ENCODE measurements at regions not wholly inside any gene's neighbourhood (a gene's known extent, or its start where the extent isn't known, plus 50 kb on each side); places are given as distances from the start of the nearest gene placed in this dataset.

GRCh38 chr7:15925608-15926007, 239.1 kb upstream of the MEOX2 start:
- DNase-seq, result no peak
- Histone ChIP-seq H3K9me3 (ENCODE audit: control insufficient read depth in 4 of 4, insufficient read depth in 3 of 4, low read length in 3 of 4) (peaks cover 0 to 8% (median 1%) of the 10 kb centered on the region in 4 donors), H3K4me3 (no peak overlapping the region), H3K4me1 (ENCODE audit: control insufficient read depth in 5 of 5, insufficient read depth in 5 of 5, low read length in 5 of 5) (no peaks in the 10 kb centered on the region), H3K9ac (ENCODE audit: insufficient read depth in 1 of 2, low read length in 2 of 2) (no peak overlapping the region), H3K36me3 (ENCODE audit: control insufficient read depth in 4 of 4, insufficient read depth in 4 of 4, low read length in 4 of 4) (no peaks in the 10 kb centered on the region), H3K27ac (ENCODE audit: low read depth in 1 of 2, low read length in 1 of 2) (no peak overlapping the region), H3K27me3 (ENCODE audit: control insufficient read depth in 3 of 3, insufficient read depth in 3 of 3, low read length in 2 of 3) (no peaks in the 10 kb centered on the region)
- WGBS, 2 donors, result 95 to 96% methylated on average over 1 of the region's 1 CpG
- ATAC-seq (ENCODE audit: insufficient read depth, low FRiP score), result no peak
- TF ChIP-seq CTCF (IDR thresholded peaks at IDR 0.05; ENCODE audit: control extremely low read depth, extremely low read depth), result no peak

GRCh38 chr7:15924910-15925309, 238.4 kb upstream of the MEOX2 start:
- no peak for DNase-seq
- WGBS, 2 donors, result 94 to 100% methylated on average over 1 of the region's 1 CpG
- TF ChIP-seq CTCF (IDR thresholded peaks at IDR 0.05; ENCODE audit: control extremely low read depth, extremely low read depth), result no peak
- no peaks in the 10 kb centered on the region for H3K4me1 ChIP-seq (ENCODE audit: control insufficient read depth in 5 of 5, insufficient read depth in 5 of 5, low read length in 5 of 5)
- no peaks in the 10 kb centered on the region for H3K36me3 ChIP-seq (ENCODE audit: control insufficient read depth in 4 of 4, insufficient read depth in 4 of 4, low read length in 4 of 4)
- H3K9me3 ChIP-seq (ENCODE audit: control insufficient read depth in 4 of 4, insufficient read depth in 3 of 4, low read length in 3 of 4), result peaks cover 0 to 8% (median 1%) of the 10 kb centered on the region in 4 donors
- H3K9ac ChIP-seq (ENCODE audit: insufficient read depth in 1 of 2, low read length in 2 of 2), result no peak overlapping the region
- H3K27ac ChIP-seq (ENCODE audit: low read depth in 1 of 2, low read length in 1 of 2), result no peak overlapping the region
- H3K27me3 ChIP-seq (ENCODE audit: control insufficient read depth in 3 of 3, insufficient read depth in 3 of 3, low read length in 2 of 3), result no peaks in the 10 kb centered on the region
- ATAC-seq (ENCODE audit: insufficient read depth, low FRiP score), result no peak
- H3K4me3 ChIP-seq, result no peak overlapping the region

- Histone ChIP-seq H3K4me3 (no peak overlapping the region), H3K9me3 (ENCODE audit: control insufficient read depth in 4 of 4, insufficient read depth in 3 of 4, low read length in 3 of 4) (peaks cover 0 to 8% (median 1%) of the 10 kb centered on the region in 4 donors), H3K9ac (ENCODE audit: insufficient read depth in 1 of 2, low read length in 2 of 2) (no peak overlapping the region), H3K4me1 (ENCODE audit: control insufficient read depth in 5 of 5, insufficient read depth in 5 of 5, low read length in 5 of 5) (peaks cover 0 to 9% (median 0%) of the 10 kb centered on the region in 5 donors), H3K27me3 (ENCODE audit: control insufficient read depth in 3 of 3, insufficient read depth in 3 of 3, low read length in 2 of 3) (no peaks in the 10 kb centered on the region), H3K27ac (ENCODE audit: low read depth in 1 of 2, low read length in 1 of 2) (no peak overlapping the region), H3K36me3 (ENCODE audit: control insufficient read depth in 4 of 4, insufficient read depth in 4 of 4, low read length in 4 of 4) (no peaks in the 10 kb centered on the region)
- ATAC-seq (ENCODE audit: insufficient read depth, low FRiP score), result no peak
- TF ChIP-seq CTCF (IDR thresholded peaks at IDR 0.05; ENCODE audit: control extremely low read depth, extremely low read depth), result no peak
- no peak for DNase-seq
Observed at GRCh38 chr7:15922002-15922401, 235.5 kb upstream of the MEOX2 start.

GRCh38 chr7:15921576-15921975, 235.1 kb upstream of the MEOX2 start:
- no peak for DNase-seq
- Histone ChIP-seq H3K27ac (ENCODE audit: low read depth in 1 of 2, low read length in 1 of 2) (no peak overlapping the region), H3K27me3 (ENCODE audit: control insufficient read depth in 3 of 3, insufficient read depth in 3 of 3, low read length in 2 of 3) (no peaks in the 10 kb centered on the region), H3K9me3 (ENCODE audit: control insufficient read depth in 4 of 4, insufficient read depth in 3 of 4, low read length in 3 of 4) (peaks cover 0 to 8% (median 1%) of the 10 kb centered on the region in 4 donors), H3K9ac (ENCODE audit: insufficient read depth in 1 of 2, low read length in 2 of 2) (no peak overlapping the region), H3K36me3 (ENCODE audit: control insufficient read depth in 4 of 4, insufficient read depth in 4 of 4, low read length in 4 of 4) (no peaks in the 10 kb centered on the region), H3K4me3 (no peak overlapping the region), H3K4me1 (ENCODE audit: control insufficient read depth in 5 of 5, insufficient read depth in 5 of 5, low read length in 5 of 5) (peaks cover 0 to 13% (median 0%) of the 10 kb centered on the region in 5 donors)
- no peak for TF ChIP-seq CTCF (IDR thresholded peaks at IDR 0.05; ENCODE audit: control extremely low read depth, extremely low read depth)
- no peak for ATAC-seq (ENCODE audit: insufficient read depth, low FRiP score)
- 64 to 77% methylated on average over 3 of the region's 3 CpGs for WGBS, 2 donors
